AG10803 (cell line): ENCODE measurements at regions not wholly inside any gene's neighbourhood (a gene's known extent, or its start where the extent isn't known, plus 50 kb on each side); places are given as distances from the start of the nearest gene placed in this dataset.
"Not testable (repeated sequence)": the region's sequence is repeated elsewhere in the genome, so short reads cannot be mapped to it uniquely, and the experiment has no call there.

Experiments used
- DNase-seq: peaks from one replicate; pipeline ENCODE4 v3.0.0; 2010; ENCODE audit warnings: low read depth
- H3K4me3 ChIP-seq: 2 replicates; pipeline ENCODE4 v1.5.1; 2011; ENCODE audit warnings: mild to moderate bottlenecking, low read length, control low read depth
- CTCF ChIP-seq: conservative IDR thresholded peaks from 2 replicates; pipeline ENCODE4 v1.5.1; 2011; ENCODE audit warnings: mild to moderate bottlenecking, low read length, control low read depth, inconsistent platforms

- no peak overlapping the region for H3K4me3 ChIP-seq
- no peak for DNase-seq
- TF ChIP-seq CTCF: no peak
Measured at GRCh38 chr13:98075048-98075447, 67.8 kb upstream of the FARP1 start.

- not testable (repeated sequence) for H3K4me3 ChIP-seq, DNase-seq
Measured at GRCh38 chr13:98076309-98076708, 66.6 kb upstream of the FARP1 start.

GRCh38 chr13:98080280-98080679, 62.6 kb upstream of the FARP1 start:
- H3K4me3 ChIP-seq: no peak overlapping the region
- no peak for DNase-seq
- TF ChIP-seq CTCF: no peak

GRCh38 chr13:98083507-98083906, 59.4 kb upstream of the FARP1 start:
- H3K4me3 ChIP-seq: no peak overlapping the region
- peak; percentile 96 for DNase-seq
- TF ChIP-seq CTCF: peak; percentile 39

- TF ChIP-seq CTCF: no peak
- H3K4me3 ChIP-seq: no peak overlapping the region
- DNase-seq: peak; percentile 30
Measured at GRCh38 chr13:98083936-98084335, 59.0 kb upstream of the FARP1 start.

GRCh38 chr13:98089246-98089645, 53.6 kb upstream of the FARP1 start:
- no peak overlapping the region for H3K4me3 ChIP-seq
- TF ChIP-seq CTCF: no peak
- DNase-seq: peak; percentile 90

- no peak for TF ChIP-seq CTCF
- no peak overlapping the region for H3K4me3 ChIP-seq
- no peak for DNase-seq
Measured at GRCh38 chr13:98092888-98093287, 50.0 kb upstream of the FARP1 start.
